Fibroblast of pulmonary artery (primary cell): ENCODE measurements at regions not wholly inside any gene's neighbourhood (a gene's known extent, or its start where the extent isn't known, plus 50 kb on each side); places are given as distances from the start of the nearest gene placed in this dataset.

ENCODE experiments used
- DNase-seq: peaks from one replicate; pipeline ENCODE4 v3.0.0-alpha.2; 2010; ENCODE audit warnings: low read depth
- H3K4me3 ChIP-seq: replicated peaks from 2 replicates; pipeline ENCODE4 v1.5.1; 2011; ENCODE audit warnings: low read depth, mild to moderate bottlenecking, control low read depth, low read length, moderate library complexity
- TF ChIP-seq, protein P1 (sequence below): IDR thresholded peaks from 2 replicates; pipeline ENCODE4 v1.5.1; 2011; ENCODE audit warnings: mild to moderate bottlenecking, control low read depth, low read length, inconsistent platforms; ENCODE audit errors: missing control alignments

DNA sequence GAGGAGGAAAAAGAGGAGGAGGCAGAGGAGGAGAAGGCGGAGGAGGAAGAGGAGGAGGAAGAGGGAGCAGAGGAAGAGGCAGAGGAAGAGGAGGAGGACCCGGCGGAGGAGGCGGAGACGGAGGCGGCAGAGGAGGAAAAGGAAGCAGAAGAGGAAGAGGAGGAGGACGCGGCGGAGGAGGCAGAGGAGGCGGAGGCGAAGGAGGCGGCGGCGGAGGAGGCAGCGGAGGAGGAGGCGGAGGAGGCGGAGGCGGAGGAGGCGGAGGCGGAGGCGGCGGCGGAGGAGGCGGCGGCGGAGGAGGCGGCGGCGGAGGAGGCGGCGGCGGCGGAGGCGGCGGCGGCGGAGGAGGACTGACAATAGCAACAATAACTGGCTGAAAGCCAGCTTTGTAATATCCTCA lies 616.6 kb downstream of the TBC1D22A start:
- TF ChIP-seq, protein P1, sequence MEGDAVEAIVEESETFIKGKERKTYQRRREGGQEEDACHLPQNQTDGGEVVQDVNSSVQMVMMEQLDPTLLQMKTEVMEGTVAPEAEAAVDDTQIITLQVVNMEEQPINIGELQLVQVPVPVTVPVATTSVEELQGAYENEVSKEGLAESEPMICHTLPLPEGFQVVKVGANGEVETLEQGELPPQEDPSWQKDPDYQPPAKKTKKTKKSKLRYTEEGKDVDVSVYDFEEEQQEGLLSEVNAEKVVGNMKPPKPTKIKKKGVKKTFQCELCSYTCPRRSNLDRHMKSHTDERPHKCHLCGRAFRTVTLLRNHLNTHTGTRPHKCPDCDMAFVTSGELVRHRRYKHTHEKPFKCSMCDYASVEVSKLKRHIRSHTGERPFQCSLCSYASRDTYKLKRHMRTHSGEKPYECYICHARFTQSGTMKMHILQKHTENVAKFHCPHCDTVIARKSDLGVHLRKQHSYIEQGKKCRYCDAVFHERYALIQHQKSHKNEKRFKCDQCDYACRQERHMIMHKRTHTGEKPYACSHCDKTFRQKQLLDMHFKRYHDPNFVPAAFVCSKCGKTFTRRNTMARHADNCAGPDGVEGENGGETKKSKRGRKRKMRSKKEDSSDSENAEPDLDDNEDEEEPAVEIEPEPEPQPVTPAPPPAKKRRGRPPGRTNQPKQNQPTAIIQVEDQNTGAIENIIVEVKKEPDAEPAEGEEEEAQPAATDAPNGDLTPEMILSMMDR = no peak
- no peak for DNase-seq
- no peak overlapping the region for H3K4me3 ChIP-seq

DNA sequence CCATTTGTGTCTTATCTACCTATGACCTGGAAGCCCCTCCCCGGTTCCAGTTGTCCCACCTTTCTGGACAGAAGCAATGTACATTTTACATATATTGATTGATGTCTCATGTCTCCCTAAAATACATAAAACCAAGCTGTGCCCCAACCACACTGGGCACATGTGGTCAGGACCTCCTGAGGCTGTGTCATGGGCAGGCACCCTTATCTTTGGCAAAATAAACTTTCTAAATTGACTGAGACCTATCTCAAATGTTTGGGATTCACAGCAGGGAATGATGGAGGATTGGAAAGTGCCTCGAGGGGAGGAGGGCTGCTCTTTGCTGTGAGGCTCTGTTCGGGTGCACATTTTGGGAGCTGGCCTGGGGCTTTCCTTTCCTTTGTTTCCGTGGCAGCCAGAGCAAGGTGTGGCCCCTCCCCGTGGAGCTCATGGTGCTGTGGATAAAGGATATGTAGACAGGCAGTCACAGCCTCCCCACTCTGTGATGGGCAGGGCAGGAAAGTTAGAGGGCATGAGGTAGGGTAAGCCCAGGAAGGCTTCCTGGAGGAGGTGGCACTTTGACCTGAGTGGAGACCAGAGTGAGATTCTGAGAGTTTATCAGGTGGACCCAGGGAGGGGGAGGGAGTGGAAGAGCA lies 615.6 kb downstream of the TBC1D22A start:
- no peak overlapping the region for H3K4me3 ChIP-seq
- TF ChIP-seq, protein P1 = no peak
- no peak for DNase-seq

DNA sequence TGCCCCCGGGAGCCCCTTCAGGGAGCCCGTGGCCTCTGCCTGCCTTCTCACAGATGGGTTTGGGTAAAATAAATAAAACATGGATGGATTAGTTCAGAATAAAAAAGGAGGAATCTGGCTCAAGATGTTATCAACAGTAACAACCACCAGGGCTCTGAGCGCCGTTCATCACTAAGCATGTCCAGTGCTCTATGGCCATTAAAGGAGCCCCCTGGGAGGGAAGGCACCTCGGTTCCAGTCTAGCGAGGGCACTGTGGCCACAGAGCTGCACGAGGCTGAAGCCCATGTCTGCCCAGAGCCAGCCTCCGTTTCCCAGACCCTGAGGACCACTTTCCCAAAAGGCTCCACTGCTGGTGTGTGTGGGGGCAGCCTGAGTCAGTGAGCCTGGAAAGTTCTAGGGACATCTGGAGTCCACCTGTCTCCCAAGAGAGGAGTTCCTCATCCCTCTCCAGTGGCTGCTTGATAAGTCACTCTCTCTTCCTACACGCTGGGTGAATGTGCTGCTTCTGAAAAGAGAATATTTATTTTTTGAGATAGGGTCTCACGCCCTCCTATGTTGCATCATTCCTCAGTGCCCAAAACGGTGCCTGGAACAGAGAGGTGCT lies 614.6 kb downstream of the TBC1D22A start:
- DNase-seq = no peak
- H3K4me3 ChIP-seq = no peak overlapping the region
- TF ChIP-seq, protein P1 = no peak

DNA sequence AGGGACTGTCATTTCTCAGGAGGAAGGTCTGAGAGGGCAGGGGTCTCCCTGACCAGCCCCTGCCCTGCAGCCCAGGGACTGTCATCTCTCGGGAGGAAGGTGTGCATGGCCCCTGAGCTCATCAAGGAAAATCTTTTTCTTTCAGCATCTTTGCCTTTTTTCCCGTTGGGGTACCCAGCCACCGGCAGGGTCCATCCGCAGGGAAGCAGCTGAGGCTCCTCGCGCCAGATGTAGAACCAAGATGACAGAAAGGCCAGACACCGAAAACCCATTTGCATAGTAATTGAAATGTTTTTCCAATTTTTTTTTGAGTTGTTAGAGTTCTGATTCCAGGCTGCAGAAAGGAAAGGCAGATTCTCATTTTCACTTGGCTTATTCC lies 613.9 kb downstream of the TBC1D22A start:
- TF ChIP-seq, protein P1 = no peak
- H3K4me3 ChIP-seq = no peak overlapping the region
- DNase-seq = no peak

DNA sequence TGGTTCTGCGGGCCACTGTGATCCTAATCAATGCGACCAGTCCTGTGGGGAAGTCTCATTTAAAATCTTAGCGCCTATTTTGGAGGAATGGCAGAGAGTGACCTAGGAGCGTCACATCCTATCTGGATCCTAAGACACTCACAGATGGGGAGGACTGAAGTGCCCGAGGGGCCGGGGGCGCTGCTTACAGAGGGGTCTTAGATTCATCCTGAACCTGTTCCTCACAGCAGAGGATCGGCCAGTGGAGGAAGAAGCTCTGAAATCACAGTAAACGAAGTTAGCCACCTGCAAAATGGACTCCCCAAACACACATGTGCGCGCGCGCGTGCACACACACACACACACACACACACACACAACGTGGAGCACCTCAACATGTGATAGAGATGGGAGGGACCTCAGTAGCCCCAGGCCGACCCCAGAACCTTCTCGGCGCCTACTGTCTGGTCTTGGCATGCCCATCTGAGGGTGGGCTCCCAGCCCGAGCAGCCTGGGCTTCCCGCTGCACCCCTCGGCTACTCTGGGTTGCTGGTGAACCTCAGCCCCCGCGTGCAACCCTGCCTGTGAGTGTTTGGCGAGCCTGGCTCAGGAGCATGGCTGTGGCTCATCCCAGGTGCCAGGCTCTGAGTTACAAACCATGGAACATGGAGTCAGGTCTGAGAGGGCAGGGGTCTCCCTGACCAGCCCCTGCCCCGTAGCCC lies 613.3 kb downstream of the TBC1D22A start:
- no peak for DNase-seq
- TF ChIP-seq, protein P1 = no peak
- H3K4me3 ChIP-seq = no peak overlapping the region

DNA sequence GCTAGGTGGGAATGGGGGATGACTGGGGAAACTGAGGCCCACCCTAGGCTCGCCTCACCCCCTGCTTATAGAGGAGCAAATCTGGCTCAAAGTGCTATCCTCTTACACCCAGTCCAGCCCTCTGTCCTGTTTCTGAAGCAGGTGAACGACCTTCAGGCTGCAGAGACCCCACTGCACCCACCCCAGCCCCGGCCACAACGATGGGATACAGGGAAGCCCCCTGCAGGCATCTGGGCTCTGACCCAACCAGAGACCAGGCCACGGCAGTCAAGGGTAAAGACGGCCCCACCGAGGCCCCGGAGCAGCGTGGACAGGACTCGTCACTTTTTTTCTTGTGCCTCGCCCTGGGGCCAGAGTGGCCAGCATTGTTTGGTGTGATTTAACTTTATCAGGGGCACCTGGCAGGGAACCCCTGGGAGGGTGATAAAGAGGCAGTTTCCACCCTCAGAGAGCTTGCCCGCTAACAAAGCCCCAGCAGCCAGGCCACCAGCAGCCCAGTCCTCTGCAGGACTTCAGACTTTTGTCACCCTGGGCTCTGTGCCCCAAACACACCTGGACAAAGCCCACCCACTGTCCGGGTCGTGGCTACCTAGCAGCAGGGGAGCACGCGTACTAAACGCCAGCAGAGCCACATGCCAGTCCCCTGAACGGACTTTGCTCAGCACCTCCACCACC lies 612.6 kb downstream of the TBC1D22A start:
- TF ChIP-seq, protein P1 = no peak
- DNase-seq = no peak
- no peak overlapping the region for H3K4me3 ChIP-seq
